H1 (cell line): ENCODE measurements at regions not wholly inside any gene's neighbourhood (a gene's known extent, or its start where the extent isn't known, plus 50 kb on each side); places are given as distances from the start of the nearest gene placed in this dataset.

Experiments used
- CTCF ChIA-PET: fragments of 300-600 bp; sonication (Branson Sonifier 250); formaldehyde crosslinking; loops from one replicate; lab custom pipeline; 2021; ENCODE audit not compliant: partially characterized antibody; lab: Charles Lee
- POLR2A ChIA-PET: fragments of 300-600 bp; sonication (Branson Sonifier 250); formaldehyde crosslinking; loops from one replicate; lab custom pipeline; 2021; ENCODE audit warnings: inconsistent platforms; ENCODE audit not compliant: partially characterized antibody; lab: Charles Lee
- DNase-seq, 2 experiments: peaks; one replicate each; pipeline versions ENCODE4 v3.0.0 to v3.0.0-alpha.2; 2010 to 2022; ENCODE audit warnings: low spot score in 2 of 2, low read depth in 1 of 2, mixed read lengths in 1 of 2
- FAIRE-seq: peaks from 2 replicates; lab custom pipeline; 2011; peaks lifted over from hg19 to GRCh38; lab: Jason Lieb, UNC
- H2AFZ ChIP-seq: 2 replicates; pipeline ENCODE4 v1.8.1; 2012; ENCODE audit warnings: low read length, inconsistent platforms
- H2AK5ac ChIP-seq: 2 replicates; pipeline ENCODE4 v1.6.1; 2013; ENCODE audit warnings: low read depth, low read length
- H2BK120ac ChIP-seq: replicated peaks from 2 replicates; pipeline ENCODE3; 2013; ENCODE audit warnings: low read depth, low read length, inconsistent platforms
- H2BK12ac ChIP-seq: 2 replicates; pipeline ENCODE4 v1.6.1; 2013; ENCODE audit warnings: low read depth, low read length
- H2BK15ac ChIP-seq: 2 replicates; pipeline ENCODE4 v1.6.1; 2013; ENCODE audit warnings: low read length
- H2BK20ac ChIP-seq: 2 replicates; pipeline ENCODE4 v1.6.1; 2013; ENCODE audit warnings: low read length
- H2BK5ac ChIP-seq: 2 replicates; pipeline ENCODE4 v1.6.1; 2013; ENCODE audit warnings: low read depth, low read length
- H3K14ac ChIP-seq: 2 replicates; pipeline ENCODE4 v1.6.1; 2013; ENCODE audit warnings: inconsistent platforms; ENCODE audit not compliant: insufficient read length
- H3K18ac ChIP-seq: 2 replicates; pipeline ENCODE4 v1.6.1; 2013; ENCODE audit warnings: low read length; ENCODE audit errors: extremely low read depth
- H3K23ac ChIP-seq: 2 replicates; pipeline ENCODE4 v1.6.1; 2013; ENCODE audit warnings: inconsistent platforms; ENCODE audit not compliant: insufficient read length
- H3K23me2 ChIP-seq: 2 replicates; pipeline ENCODE4 v1.6.1; 2013; ENCODE audit warnings: low read depth, low read length
- H3K27ac ChIP-seq: 2 replicates; pipeline ENCODE4 v1.6.1; 2011; ENCODE audit warnings: low read depth, low read length, inconsistent platforms
- H3K27me3 ChIP-seq, 4 experiments: replicated peaks in 1 of 4; 1 replicate in 1 of 4; 2 replicates in 3 of 4; pipeline versions ENCODE4 v1.6.1 to v1.8.1; 2011 to 2013; ENCODE audit warnings: low read length in 3 of 4, mild to moderate bottlenecking in 3 of 4, inconsistent platforms in 2 of 4, mixed read lengths in 2 of 4, moderate library complexity in 1 of 4; ENCODE audit not compliant: control insufficient read depth in 3 of 4, insufficient read depth in 3 of 4; ENCODE audit errors: extremely low read depth in 1 of 4
- H3K36me3 ChIP-seq, 4 experiments: 2 replicates each; pipeline versions ENCODE4 v1.6.1 to v1.8.1; 2011 to 2013; ENCODE audit warnings: mild to moderate bottlenecking in 4 of 4, low read length in 3 of 4, moderate library complexity in 2 of 4, control low read depth in 1 of 4, inconsistent platforms in 1 of 4; ENCODE audit not compliant: insufficient read depth in 4 of 4, control insufficient read depth in 2 of 4
- H3K4ac ChIP-seq: replicated peaks from 2 replicates; pipeline ENCODE3; 2013; ENCODE audit warnings: low read length, low read depth, mixed read lengths, inconsistent platforms; ENCODE audit not compliant: insufficient read length
- H3K4me1 ChIP-seq, 4 experiments: replicated peaks in 1 of 4; 1 replicate in 1 of 4; 2 replicates in 3 of 4; pipeline versions ENCODE4 v1.6.1 to v1.8.1; 2011 to 2013; ENCODE audit warnings: low read length in 3 of 4, inconsistent platforms in 2 of 4, mixed read lengths in 1 of 4; ENCODE audit not compliant: insufficient read depth in 4 of 4, control insufficient read depth in 3 of 4
- H3K4me2 ChIP-seq, 2 experiments: 2 replicates each; pipeline versions ENCODE4 v1.6.1 to v1.8.1; 2011 to 2013; ENCODE audit warnings: low read depth in 2 of 2, low read length in 2 of 2, control low read depth in 1 of 2, inconsistent platforms in 1 of 2, mild to moderate bottlenecking in 1 of 2; ENCODE audit not compliant: insufficient read depth in 1 of 2
- H3K4me3 ChIP-seq, 4 experiments: fragments of 200-600, 300-600 bp in 1 of 4; sonication (generic), shearing (Covaris generic), sonication (Bioruptor Twin) in 1 of 4; 2 replicates each; pipeline versions ENCODE4 v1.5.1 to v1.8.1; 2011 to 2016; ENCODE audit warnings: low read length in 4 of 4, low read depth in 3 of 4, control low read depth in 2 of 4, inconsistent platforms in 2 of 4, mild to moderate bottlenecking in 2 of 4, mixed read lengths in 1 of 4, moderate library complexity in 1 of 4; ENCODE audit not compliant: insufficient read depth in 2 of 4; ENCODE audit errors: extremely low read depth in 1 of 4
- H3K56ac ChIP-seq: replicated peaks from 2 replicates; pipeline ENCODE3; 2013; ENCODE audit warnings: low read depth, mild to moderate bottlenecking, mixed read lengths, low read length, inconsistent platforms; ENCODE audit not compliant: insufficient read length
- H3K79me1 ChIP-seq: 2 replicates; pipeline ENCODE4 v1.6.1; 2013; ENCODE audit warnings: low read depth, low read length, control low read depth
- H3K79me2 ChIP-seq, 2 experiments: 2 replicates each; pipeline versions ENCODE4 v1.6.1 to v1.8.1; 2012 to 2013; ENCODE audit warnings: low read length in 2 of 2, mild to moderate bottlenecking in 2 of 2, inconsistent platforms in 1 of 2; ENCODE audit not compliant: insufficient read depth in 2 of 2, control insufficient read depth in 1 of 2
- H3K9ac ChIP-seq, 4 experiments: replicated peaks in 1 of 4; 1 replicate in 1 of 4; 2 replicates in 3 of 4; pipeline versions ENCODE4 v1.6.1 to v1.8.1; 2011 to 2013; ENCODE audit warnings: low read depth in 3 of 4, low read length in 3 of 4, control low read depth in 2 of 4, mild to moderate bottlenecking in 2 of 4, moderate library complexity in 2 of 4, inconsistent platforms in 1 of 4; ENCODE audit errors: extremely low read depth in 1 of 4
- H3K9me3 ChIP-seq, 2 experiments: 2 replicates each; pipeline versions ENCODE4 v1.6.1 to v1.8.1; 2012 to 2013; ENCODE audit warnings: mild to moderate bottlenecking in 2 of 2, moderate library complexity in 2 of 2, control low read depth in 1 of 2, inconsistent platforms in 1 of 2, low read depth in 1 of 2, low read length in 1 of 2, mixed read lengths in 1 of 2; ENCODE audit not compliant: insufficient read depth in 2 of 2
- H4K20me1 ChIP-seq, 2 experiments: replicated peaks in 1 of 2; 2 replicates each; pipeline versions ENCODE3 to v1.8.1; 2011 to 2013; ENCODE audit warnings: inconsistent platforms in 2 of 2, low read length in 2 of 2, mild to moderate bottlenecking in 1 of 2; ENCODE audit not compliant: insufficient read depth in 2 of 2, control insufficient read depth in 1 of 2
- H4K5ac ChIP-seq: 2 replicates; pipeline ENCODE4 v1.6.1; 2013; ENCODE audit warnings: low read length, low read depth, mixed read lengths, inconsistent platforms; ENCODE audit not compliant: insufficient read length
- H4K8ac ChIP-seq: 2 replicates; pipeline ENCODE4 v1.8.0; 2013; ENCODE audit warnings: mild to moderate bottlenecking, moderate library complexity, low read length, inconsistent platforms; ENCODE audit not compliant: insufficient read depth; ENCODE audit errors: extremely low read depth
- H4K91ac ChIP-seq: replicated peaks from 2 replicates; pipeline ENCODE3; 2013; ENCODE audit warnings: low read length, mixed read lengths, inconsistent platforms; ENCODE audit not compliant: insufficient read length
- WGBS, 2 experiments: shearing (Covaris generic) in 1 of 2; methylation state at CpG; one replicate each; pipeline versions ENCODE4 v1.1.6 to v1.1.7; 2013 to 2015; ENCODE audit warnings: low lambda C conversion rate in 2 of 2, mixed read lengths in 2 of 2, inconsistent platforms in 1 of 2, low coverage in 1 of 2, missing lambda C conversion rate in 1 of 2; ENCODE audit not compliant: insufficient replicate concordance in 2 of 2, insufficient coverage in 1 of 2, insufficient read length in 1 of 2; ENCODE audit errors: extremely low coverage in 1 of 2, missing lambda C conversion rate in 1 of 2; 5-methylcytosine and 5-hydroxymethylcytosine counted together
- TF ChIP-seq, protein P1 (sequence below): IDR thresholded peaks from 2 replicates; pipeline ENCODE4 v1.6.1; 2012; ENCODE audit warnings: inconsistent platforms
- TF ChIP-seq, protein P2 (sequence below): IDR thresholded peaks from 2 replicates; pipeline ENCODE4 v1.6.1; 2012; ENCODE audit warnings: inconsistent platforms

DNA sequence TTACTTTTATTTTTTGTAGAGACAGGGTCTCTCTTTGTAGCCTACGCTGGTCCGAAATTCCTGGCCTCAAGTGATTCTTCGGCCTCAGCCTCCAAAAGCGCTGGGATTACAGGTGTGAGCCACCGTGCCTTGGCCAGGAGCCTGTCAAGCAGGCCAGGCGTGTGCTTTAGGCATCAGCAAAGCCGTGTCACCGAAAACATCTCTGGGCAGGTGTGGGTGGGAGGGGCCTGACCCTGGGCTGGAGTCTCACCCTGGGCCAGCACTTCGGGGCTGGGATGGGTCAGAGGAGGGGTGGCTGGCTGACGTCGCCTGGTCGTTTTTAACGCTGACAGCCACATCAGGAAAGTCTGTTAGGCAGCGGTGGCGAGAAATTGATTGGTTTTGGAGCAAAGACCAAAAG is 80.9 kb downstream of the UNCX start:
- H2BK20ac ChIP-seq, result no peak overlapping the region
- CTCF ChIA-PET, result interaction anchor here (0.6 kb wide), 1 partner anchor 108 kb away, joined by 5 read pairs; no protein-coding TSS in a partner anchor
- no peak overlapping the region for H3K4me3 ChIP-seq
- no peak overlapping the region for H3K56ac ChIP-seq
- no peaks in the 10 kb centered on the region for H3K36me3 ChIP-seq
- no peaks in the 10 kb centered on the region for H3K27me3 ChIP-seq
- H3K23me2 ChIP-seq, result peaks cover 8% of the 10 kb centered on the region; the same call in 1 of the 2 replicates
- peak in 1 of 2 experiments; percentile 47 for DNase-seq
- H3K4me2 ChIP-seq, result no peak overlapping the region
- no peak overlapping the region for H3K4ac ChIP-seq
- POLR2A ChIA-PET, result no interaction called here
- H3K4me1 ChIP-seq, result no peaks in the 10 kb centered on the region; a peak in 2 of 7 replicates
- peaks cover 0 to 5% of the 10 kb centered on the region in 2 experiments for H4K20me1 ChIP-seq
- H3K79me1 ChIP-seq, result no peaks in the 10 kb centered on the region
- no peak overlapping the region for H2BK5ac ChIP-seq
- no peak overlapping the region for H3K9ac ChIP-seq
- no peak overlapping the region for H2BK12ac ChIP-seq
- no peak overlapping the region for H3K14ac ChIP-seq
- no peak overlapping the region for H2AFZ ChIP-seq
- H3K79me2 ChIP-seq, result no peaks in the 10 kb centered on the region
- no peak overlapping the region for H2BK15ac ChIP-seq
- no peak overlapping the region for H4K5ac ChIP-seq
- FAIRE-seq, result no peak
- H2BK120ac ChIP-seq, result no peak overlapping the region
- no peak overlapping the region for H3K27ac ChIP-seq
- no peak overlapping the region for H4K91ac ChIP-seq
- H4K8ac ChIP-seq, result peak overlapping the region; percentile 45; the same call in 1 of the 2 replicates
- no peak overlapping the region for H2AK5ac ChIP-seq
- H3K23ac ChIP-seq, result no peak overlapping the region
- WGBS, 2 experiments, result 90% methylated on average over 14 of the region's 15 CpGs; no CpG with 5 or more reads in 1 of the 2 experiments
- H3K9me3 ChIP-seq, result no peaks in the 10 kb centered on the region
- H3K18ac ChIP-seq, result no peak overlapping the region
- TF ChIP-seq, protein P1, sequence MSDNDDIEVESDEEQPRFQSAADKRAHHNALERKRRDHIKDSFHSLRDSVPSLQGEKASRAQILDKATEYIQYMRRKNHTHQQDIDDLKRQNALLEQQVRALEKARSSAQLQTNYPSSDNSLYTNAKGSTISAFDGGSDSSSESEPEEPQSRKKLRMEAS, result no peak
- TF ChIP-seq, protein P2, sequence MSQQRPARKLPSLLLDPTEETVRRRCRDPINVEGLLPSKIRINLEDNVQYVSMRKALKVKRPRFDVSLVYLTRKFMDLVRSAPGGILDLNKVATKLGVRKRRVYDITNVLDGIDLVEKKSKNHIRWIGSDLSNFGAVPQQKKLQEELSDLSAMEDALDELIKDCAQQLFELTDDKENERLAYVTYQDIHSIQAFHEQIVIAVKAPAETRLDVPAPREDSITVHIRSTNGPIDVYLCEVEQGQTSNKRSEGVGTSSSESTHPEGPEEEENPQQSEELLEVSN, result no peak
